ENCODE measurements at regions not wholly inside any gene's neighbourhood (a gene's known extent, or its start where the extent isn't known, plus 50 kb on each side); places are given as distances from the start of the nearest gene placed in this dataset.
A peak's percentile ranks its signal among the peaks of the same experiment; 100 is the strongest.

DNA sequence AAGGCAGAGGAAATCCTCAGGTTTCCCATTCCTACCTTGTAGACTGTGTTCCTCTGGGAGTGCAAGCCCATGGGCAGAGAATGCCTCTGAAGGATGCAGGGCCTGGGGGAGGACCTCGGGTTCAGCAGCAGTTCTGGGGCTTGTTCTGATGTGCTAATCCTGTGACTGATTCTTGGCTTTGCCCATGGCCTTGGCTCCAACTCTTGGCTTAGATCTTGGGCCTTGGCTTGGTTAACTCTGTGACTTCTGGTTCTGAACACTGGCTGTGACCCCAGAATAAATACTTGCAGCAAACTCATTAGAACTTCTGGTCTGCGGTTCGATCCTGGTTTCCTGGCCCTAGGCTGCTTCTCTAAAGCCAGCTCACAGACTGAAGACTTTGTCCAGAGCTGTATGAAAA is 366.9 kb upstream of the ZEB2 start:
- DNase-seq: no peak

DNA sequence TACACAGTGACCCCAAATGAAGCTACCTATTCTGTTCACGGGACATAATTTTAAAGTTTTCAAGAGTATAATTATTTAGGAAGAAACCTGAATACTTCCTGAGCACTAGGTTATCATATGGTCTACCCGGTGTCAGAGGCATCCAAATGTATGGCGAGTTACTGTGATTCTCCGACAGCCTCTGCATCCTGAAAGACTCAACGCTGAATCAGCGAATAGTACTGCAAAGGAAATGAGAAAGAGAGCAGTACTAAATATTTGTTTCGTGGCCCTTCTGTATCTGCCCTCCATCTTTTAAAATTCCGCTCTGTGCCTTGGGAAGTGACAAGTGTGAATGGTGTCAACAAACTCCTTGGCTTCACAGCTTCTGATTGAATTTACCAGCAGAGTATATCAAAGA is 358.0 kb upstream of the ZEB2 start:
- DNase-seq: no peak

DNA sequence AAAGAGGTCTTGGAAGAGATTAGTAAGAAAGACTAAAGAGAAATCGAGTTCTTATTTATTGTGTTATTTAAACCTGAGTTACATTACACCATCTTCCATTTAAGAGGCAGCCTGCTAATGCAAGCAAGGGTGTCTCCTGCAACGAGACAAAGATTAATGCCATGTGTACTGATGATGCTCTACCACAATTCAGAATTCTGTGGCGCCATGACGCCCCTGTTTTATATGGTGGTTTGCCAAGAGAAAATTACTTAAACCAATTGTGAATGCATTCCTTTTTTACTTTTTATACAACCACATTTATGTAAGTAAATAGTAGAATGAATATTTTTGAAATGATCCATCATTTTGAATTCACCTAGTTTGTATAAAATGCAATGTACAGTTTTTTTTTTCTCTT is 356.1 kb upstream of the ZEB2 start:
- no peak for DNase-seq

GRCh38 chr2:144875290-144875969 is 355.5 kb upstream of the ZEB2 start:
- DNase-seq: no peak

GRCh38 chr2:144865670-144866069 is 345.8 kb upstream of the ZEB2 start:
- DNase-seq: no peak

GRCh38 chr2:144859716-144860115 is 339.8 kb upstream of the ZEB2 start:
- no peak for DNase-seq

- no peak for DNase-seq
Measured at GRCh38 chr2:144858211-144858610, 338.3 kb upstream of the ZEB2 start.

DNA sequence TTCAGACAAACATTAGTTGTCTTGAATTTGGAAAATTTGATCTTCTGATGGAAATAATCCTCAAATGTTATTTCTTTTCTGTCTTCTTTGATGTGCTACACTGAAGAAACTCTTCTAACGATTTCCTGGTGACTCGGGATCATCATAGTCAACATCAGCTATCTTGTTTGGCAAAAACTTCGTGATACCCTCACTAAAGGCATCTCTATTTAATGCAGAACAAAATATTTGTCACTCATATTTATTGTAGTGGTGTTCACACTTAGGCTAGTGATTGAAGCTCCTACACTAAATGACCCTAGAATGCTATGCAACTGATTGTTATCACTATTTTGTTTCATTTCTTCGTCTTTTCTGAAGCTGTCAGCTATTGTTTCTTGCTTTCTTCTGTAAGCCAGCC is 334.7 kb upstream of the ZEB2 start:
- DNase-seq: no peak

DNA sequence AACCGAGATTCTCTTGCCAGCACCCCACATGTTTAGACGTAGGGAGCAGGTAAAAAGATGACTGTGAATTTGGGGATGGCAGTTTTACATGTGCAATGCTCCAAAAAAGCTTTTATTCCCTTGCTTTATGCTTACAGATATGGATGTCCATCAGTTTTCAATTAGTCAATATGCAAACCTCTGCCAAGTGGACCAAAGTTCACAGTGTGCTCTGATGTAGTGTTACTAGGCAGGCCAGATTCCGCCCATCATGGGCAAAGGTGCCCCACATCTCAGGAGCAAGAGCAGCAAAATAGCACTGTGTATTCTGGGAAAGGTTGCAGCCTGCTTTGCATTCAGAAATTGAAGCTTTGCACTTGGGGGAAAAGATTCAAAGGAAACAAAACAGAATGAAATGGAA is 329.7 kb upstream of the ZEB2 start:
- no peak for DNase-seq

GRCh38 chr2:144848423-144848822 is 328.5 kb upstream of the ZEB2 start:
- DNase-seq: no peak

DNA sequence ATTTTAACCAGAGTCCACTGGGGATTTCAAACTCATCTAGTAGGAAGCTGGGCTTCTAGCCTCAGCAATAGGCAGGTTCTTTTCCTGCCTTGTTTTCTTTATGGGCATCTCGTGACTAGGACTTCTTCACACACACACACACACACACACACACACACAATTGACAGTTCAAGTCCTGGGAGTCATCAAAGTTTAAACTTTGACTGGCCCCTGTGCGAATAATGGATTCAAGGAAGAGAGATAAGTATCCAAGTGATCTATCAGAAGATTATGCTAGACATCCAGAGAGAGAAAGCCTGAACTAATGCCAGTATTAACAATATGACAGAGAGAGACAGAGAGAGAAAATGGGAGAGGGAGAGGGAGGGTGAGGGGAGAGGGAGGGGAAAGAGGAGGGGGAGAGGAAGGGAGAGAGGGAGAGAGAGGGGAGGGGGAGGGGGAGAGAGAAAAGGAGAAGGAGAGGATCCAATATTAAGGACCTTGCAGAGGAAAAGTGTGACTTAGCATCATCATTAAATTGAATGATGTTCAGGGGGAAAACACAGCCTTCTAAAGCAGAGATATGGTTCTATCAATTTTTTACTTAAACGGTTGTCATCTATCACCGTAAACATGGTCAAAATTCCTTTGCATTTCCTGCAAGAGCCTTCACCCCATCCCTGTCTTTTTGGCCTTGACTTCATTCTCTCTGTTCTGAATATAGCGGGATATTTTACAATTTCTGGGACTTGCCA is 327.6 kb upstream of the ZEB2 start:
- no peak for DNase-seq

DNA sequence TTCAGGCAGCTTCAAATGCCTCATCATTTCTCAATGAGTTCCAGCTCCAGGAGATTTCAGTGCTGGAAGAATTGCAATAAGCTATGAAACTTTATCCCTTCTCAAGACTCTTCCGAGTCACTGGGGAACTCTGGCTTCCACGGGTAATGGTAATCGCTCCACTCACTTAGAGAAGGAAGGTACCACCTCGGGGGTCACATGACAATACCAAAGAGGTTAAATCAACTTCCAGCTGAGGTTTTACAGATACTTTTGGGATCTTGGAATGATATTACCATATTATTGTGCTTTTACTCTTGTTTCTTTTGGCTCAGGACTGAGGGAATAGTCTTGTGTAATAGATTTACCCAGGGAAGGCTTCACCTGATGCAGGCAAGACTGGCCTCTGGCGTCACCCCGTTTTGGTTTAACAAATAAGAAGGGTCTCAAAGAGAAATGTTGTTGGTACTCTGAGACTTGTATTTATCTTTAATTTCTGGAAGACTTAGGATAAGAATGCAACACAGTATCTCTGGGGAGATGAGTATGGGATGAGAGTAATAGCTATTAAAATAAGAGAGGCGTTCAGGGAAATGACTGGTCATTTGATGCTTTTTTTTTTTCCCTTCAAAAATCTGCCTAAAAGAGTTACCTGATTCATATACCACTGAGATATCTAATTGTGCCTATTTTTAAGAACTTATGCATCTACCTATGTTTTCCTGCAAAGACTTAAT is 316.9 kb upstream of the ZEB2 start:
- DNase-seq: peak in 1 of 3 experiments; percentile 10

- DNase-seq: no peak
Measured at GRCh38 chr2:144835634-144836350, 315.9 kb upstream of the ZEB2 start.

DNA sequence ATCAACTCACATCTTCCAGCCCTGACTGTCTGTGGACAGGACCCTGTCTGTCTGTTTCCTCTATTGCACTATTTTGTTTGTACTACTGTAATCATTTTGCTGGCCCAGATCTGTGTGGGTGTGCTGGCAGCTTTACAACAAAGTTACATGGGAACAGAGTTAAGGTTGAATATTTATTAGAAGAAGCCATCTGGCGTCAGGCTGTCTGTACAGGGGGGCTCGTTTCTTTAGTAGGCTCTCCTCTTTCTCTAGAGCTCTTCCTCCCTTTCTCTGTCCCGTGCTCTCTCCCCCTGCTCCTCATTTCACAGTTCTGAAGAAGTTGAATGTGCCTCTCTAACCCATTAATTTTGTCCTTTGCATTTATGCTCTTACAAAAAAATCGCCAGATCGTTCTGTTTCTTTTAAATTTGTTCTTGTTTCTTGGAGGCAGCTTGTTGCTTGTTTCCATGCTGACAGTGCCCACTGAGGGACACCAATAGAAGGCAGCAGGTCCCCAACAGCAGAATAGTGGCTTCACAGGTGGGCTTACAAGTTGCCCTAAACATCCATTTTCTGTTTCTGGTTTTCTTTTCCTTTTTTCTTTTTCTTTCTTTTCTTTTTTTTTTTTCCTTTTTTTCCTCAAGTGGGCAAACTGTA is 315.2 kb upstream of the ZEB2 start:
- DNase-seq: no peak

DNA sequence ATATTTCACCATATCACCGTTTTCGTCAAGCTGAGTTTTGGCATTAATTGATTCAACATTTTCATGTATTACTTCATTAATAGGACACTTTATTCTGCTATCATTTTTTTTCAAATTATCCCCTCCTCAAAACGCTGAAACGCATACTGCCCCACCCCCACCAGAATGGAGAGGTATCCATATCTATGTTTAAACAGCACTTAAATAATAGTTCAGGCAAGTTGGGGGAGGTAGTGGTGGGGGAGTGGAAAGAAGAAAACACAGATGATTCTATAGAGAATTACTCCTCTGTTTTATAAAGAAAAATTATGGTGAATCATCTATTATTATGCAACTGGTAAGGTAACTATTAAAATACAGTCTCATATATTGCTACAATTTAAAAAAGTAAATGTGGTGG is 314.4 kb upstream of the ZEB2 start:
- DNase-seq: no peak

DNA sequence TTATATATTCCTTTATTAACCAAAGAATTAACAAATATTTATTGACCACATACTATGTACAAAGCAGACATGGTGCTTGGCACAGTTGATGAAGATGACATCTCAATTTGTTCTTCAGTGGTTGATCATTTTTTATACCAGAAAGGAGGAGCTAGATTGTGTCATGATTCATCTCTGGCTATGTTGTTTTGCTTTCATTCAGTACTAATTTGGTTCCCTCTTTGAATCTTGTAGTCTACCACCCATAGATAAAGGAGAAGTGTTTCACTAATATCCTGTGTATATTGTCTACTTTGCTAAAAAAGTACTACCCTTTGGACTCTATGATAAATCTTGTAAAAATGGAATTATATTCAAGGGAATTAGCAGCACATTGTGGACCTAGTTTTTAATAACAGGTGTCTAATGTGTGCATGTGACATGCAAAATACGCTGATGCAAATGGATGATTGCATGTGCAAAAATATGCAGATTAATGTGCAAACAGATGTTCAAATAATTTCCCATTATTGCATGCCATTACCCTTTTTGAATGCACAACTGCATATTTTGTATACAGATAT is 313.2 kb upstream of the ZEB2 start:
- no peak for DNase-seq

DNA sequence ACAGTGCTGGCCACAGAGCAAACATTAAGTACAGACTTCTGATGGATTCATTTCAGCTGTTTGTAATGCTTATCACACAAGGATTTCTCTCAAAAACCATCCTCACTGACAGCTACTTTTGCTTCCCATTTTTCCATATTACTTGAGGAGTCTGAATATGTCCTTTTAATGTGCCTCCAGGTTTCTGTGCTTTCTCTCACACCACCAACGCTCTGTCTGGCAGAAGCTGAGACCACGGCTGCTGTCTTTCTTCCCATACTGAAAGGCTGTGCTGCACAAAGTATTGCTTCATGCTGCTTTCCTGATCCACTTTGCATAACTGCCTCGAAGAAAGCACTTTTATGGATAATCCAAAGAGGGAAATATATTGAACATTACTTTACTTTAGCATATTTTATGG is 312.1 kb upstream of the ZEB2 start:
- DNase-seq: no peak

DNA sequence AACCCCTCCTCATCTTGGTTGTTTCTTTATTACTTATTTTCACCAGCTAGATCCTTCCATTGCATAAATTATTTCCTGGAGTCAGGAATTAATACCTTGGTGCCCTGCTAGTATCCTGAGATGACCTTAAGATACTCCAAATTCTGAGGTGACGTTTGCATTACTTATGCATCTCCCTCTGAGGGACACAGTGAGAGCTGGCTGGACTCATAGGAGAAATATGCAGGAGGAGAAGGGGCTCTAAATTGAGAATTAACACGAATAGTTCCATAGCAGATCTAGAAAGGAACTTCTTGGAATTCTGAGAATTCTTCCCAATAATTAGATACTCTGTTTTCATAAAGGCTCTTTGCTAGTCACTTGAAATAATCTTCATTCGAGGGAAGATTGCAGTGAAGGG is 310.6 kb upstream of the ZEB2 start:
- DNase-seq: no peak

GRCh38 chr2:144827404-144827803 is 307.5 kb upstream of the ZEB2 start:
- peak in 1 of 3 experiments; percentile 8 for DNase-seq

GRCh38 chr2:144826105-144826504 is 306.2 kb upstream of the ZEB2 start:
- DNase-seq: no peak

GRCh38 chr2:144825331-144826020 is 305.6 kb upstream of the ZEB2 start:
- DNase-seq: no peak
